Muscle of back (tissue), 3 donors: ENCODE measurements at regions not wholly inside any gene's neighbourhood (a gene's known extent, or its start where the extent isn't known, plus 50 kb on each side); places are given as distances from the start of the nearest gene placed in this dataset.

Experiments used
- DNase-seq, 3 donors: peaks; one replicate each; pipeline versions ENCODE4 v3.0.0 to v3.0.0-alpha.2; 2013

GRCh38 chr7:33754933-33755928 is 150.1 kb upstream of the BMPER start:
- DNase-seq, result peak in 1 of 3 donors; percentile 53

GRCh38 chr7:33757050-33757449 is 148.3 kb upstream of the BMPER start:
- peak in 1 of 3 donors; percentile 54 for DNase-seq

GRCh38 chr7:33757563-33758165 is 147.7 kb upstream of the BMPER start:
- DNase-seq, result peak in 1 of 3 donors; percentile 49

- no peak for DNase-seq
Measured at GRCh38 chr7:33760146-33760545, 145.2 kb upstream of the BMPER start.

GRCh38 chr7:33760834-33761233 is 144.5 kb upstream of the BMPER start:
- DNase-seq, result no peak

- DNase-seq, result no peak
Measured at GRCh38 chr7:33761449-33762080, 143.8 kb upstream of the BMPER start.

GRCh38 chr7:33762151-33762910 is 143.0 kb upstream of the BMPER start:
- no peak for DNase-seq

- no peak for DNase-seq
Measured at GRCh38 chr7:33762911-33763306, 142.4 kb upstream of the BMPER start.

GRCh38 chr7:33764752-33765451 is 140.4 kb upstream of the BMPER start:
- no peak for DNase-seq

GRCh38 chr7:33766405-33766804 is 138.9 kb upstream of the BMPER start:
- no peak for DNase-seq

GRCh38 chr7:33769930-33770329 is 135.4 kb upstream of the BMPER start:
- no peak for DNase-seq

GRCh38 chr7:33770576-33770975 is 134.8 kb upstream of the BMPER start:
- no peak for DNase-seq

GRCh38 chr7:33771422-33771821 is 133.9 kb upstream of the BMPER start:
- DNase-seq, result no peak

GRCh38 chr7:33773053-33773452 is 132.3 kb upstream of the BMPER start:
- no peak for DNase-seq

- peak; percentile 55 to 77 (median 61) for DNase-seq
Measured at GRCh38 chr7:33774762-33775523, 130.4 kb upstream of the BMPER start.

GRCh38 chr7:33775790-33776189 is 129.5 kb upstream of the BMPER start:
- DNase-seq, result no peak

- DNase-seq, result no peak
Measured at GRCh38 chr7:33776788-33777187, 128.6 kb upstream of the BMPER start.

- DNase-seq, result no peak
Measured at GRCh38 chr7:33778195-33778594, 127.1 kb upstream of the BMPER start.

- DNase-seq, result no peak
Measured at GRCh38 chr7:33779216-33779615, 126.1 kb upstream of the BMPER start.

GRCh38 chr7:33781167-33781566 is 124.2 kb upstream of the BMPER start:
- DNase-seq, result no peak
